HEK293 (cell line): ENCODE measurements at regions not wholly inside any gene's neighbourhood (a gene's known extent, or its start where the extent isn't known, plus 50 kb on each side); places are given as distances from the start of the nearest gene placed in this dataset.

Experiments
- CTCF ChIA-PET: fragments of 350-600 bp; formaldehyde crosslinking; extraction: SDS; loops from one replicate; lab custom pipeline; 2021; ENCODE audit warnings: antibody characterized with exemption; lab: Yijun Ruan, JAX
- POLR2A ChIA-PET: fragments of 300-600 bp; formaldehyde crosslinking; extraction: SDS; loops from one replicate; lab custom pipeline; 2020; ENCODE audit warnings: antibody characterized with exemption, inconsistent platforms; lab: Yijun Ruan, JAX
- H3K27ac ChIP-seq: fragments of 200-500 bp; sonication (Bioruptor generic); 2 replicates; pipeline ENCODE4 v1.5.1; 2014; ENCODE audit warnings: low read depth, low read length, control low read depth, inconsistent platforms; ENCODE audit errors: extremely low read depth
- H3K36me3 ChIP-seq, 2 experiments: fragments of 200-500 bp in 1 of 2; sonication (Bioruptor generic) in 1 of 2; 1 replicate in 1 of 2; 2 replicates in 1 of 2; pipeline ENCODE4 v1.5.1; 2014 to 2017; ENCODE audit warnings: inconsistent platforms in 2 of 2, low read length in 2 of 2; ENCODE audit not compliant: control insufficient read depth in 2 of 2, insufficient read depth in 1 of 2
- H3K4me1 ChIP-seq: fragments of 200-500 bp; sonication (Bioruptor generic); 2 replicates; pipeline ENCODE4 v1.5.1; 2014; ENCODE audit warnings: mild to moderate bottlenecking, low read length, inconsistent platforms; ENCODE audit not compliant: control insufficient read depth, insufficient read depth
- H3K4me3 ChIP-seq: 2 replicates; pipeline ENCODE4 v1.5.1; 2011; ENCODE audit warnings: low read depth, mild to moderate bottlenecking, control low read depth, low read length, moderate library complexity
- H3K9me3 ChIP-seq: fragments of 200-500 bp; sonication (Bioruptor generic); 2 replicates; pipeline ENCODE4 v1.5.1; 2014; ENCODE audit warnings: low read depth, low read length, inconsistent platforms; ENCODE audit not compliant: control insufficient read depth, insufficient read depth
- BCL11B ChIP-seq: fragments of 450-650 bp; formaldehyde crosslinking; IDR thresholded peaks from 2 replicates; pipeline ENCODE4 v1.5.1; 2016; ENCODE audit warnings: low read depth, missing biosample characterization, missing genetic modification characterization
- EGR2 ChIP-seq: fragments of 450-650 bp; formaldehyde crosslinking; IDR thresholded peaks from 2 replicates; pipeline ENCODE4 v1.5.1; 2016; ENCODE audit warnings: low read depth, missing biosample characterization, missing genetic modification characterization
- FEZF1 ChIP-seq: fragments of 450-650 bp; formaldehyde crosslinking; IDR thresholded peaks from 2 replicates; pipeline ENCODE4 v1.5.1; 2016; ENCODE audit warnings: missing biosample characterization, missing genetic modification characterization
- SALL2 ChIP-seq: fragments of 450-650 bp; formaldehyde crosslinking; IDR thresholded peaks from 2 replicates; pipeline ENCODE4 v1.5.0; 2017; ENCODE audit warnings: missing biosample characterization, mild to moderate bottlenecking, missing genetic modification characterization, borderline replicate concordance
- ZFP37 ChIP-seq: fragments of 450-650 bp; formaldehyde crosslinking; IDR thresholded peaks from 2 replicates; pipeline ENCODE4 v1.5.1; 2016; ENCODE audit warnings: missing biosample characterization, missing genetic modification characterization
- ZNF221 ChIP-seq: fragments of 450-650 bp; formaldehyde crosslinking; IDR thresholded peaks from 2 replicates; pipeline ENCODE4 v1.5.1; 2017; ENCODE audit warnings: missing biosample characterization, missing genetic modification characterization, borderline replicate concordance
- ZNF274 ChIP-seq, 2 experiments: fragments of 200-500 bp in 1 of 2; fragments of 450-650 bp in 1 of 2; sonication (Bioruptor generic) in 1 of 2; formaldehyde crosslinking in 1 of 2; IDR thresholded peaks; 2 replicates each; pipeline versions ENCODE4 v1.5.1 to v1.6.1; 2014 to 2016; ENCODE audit warnings: borderline replicate concordance in 1 of 2, inconsistent platforms in 1 of 2, low read length in 1 of 2, missing biosample characterization in 1 of 2, missing genetic modification characterization in 1 of 2
- ZNF398 ChIP-seq: fragments of 450-650 bp; formaldehyde crosslinking; IDR thresholded peaks from 2 replicates; pipeline ENCODE4 v1.5.1; 2017; ENCODE audit warnings: missing biosample characterization, missing genetic modification characterization
- ZNF423 ChIP-seq: fragments of 450-650 bp; formaldehyde crosslinking; IDR thresholded peaks from 2 replicates; pipeline ENCODE4 v1.5.1; 2016; ENCODE audit warnings: missing biosample characterization, missing genetic modification characterization
- ZNF426 ChIP-seq: fragments of 450-650 bp; formaldehyde crosslinking; IDR thresholded peaks from 2 replicates; pipeline ENCODE4 v1.5.1; 2017; ENCODE audit warnings: missing biosample characterization, missing genetic modification characterization, mild to moderate bottlenecking, inconsistent platforms, moderate library complexity
- ZNF488 ChIP-seq: fragments of 450-650 bp; formaldehyde crosslinking; IDR thresholded peaks from 2 replicates; pipeline ENCODE4 v1.5.1; 2016; ENCODE audit warnings: missing biosample characterization, missing genetic modification characterization
- ZNF529 ChIP-seq: fragments of 450-650 bp; formaldehyde crosslinking; IDR thresholded peaks from 2 replicates; pipeline ENCODE4 v1.5.1; 2017; ENCODE audit warnings: missing genetic modification characterization, missing biosample characterization; ENCODE audit not compliant: insufficient replicate concordance
- ZNF548 ChIP-seq: fragments of 450-650 bp; formaldehyde crosslinking; IDR thresholded peaks from 2 replicates; pipeline ENCODE4 v1.5.1; 2016; ENCODE audit warnings: missing biosample characterization, missing genetic modification characterization
- ZNF549 ChIP-seq: fragments of 450-650 bp; IDR thresholded peaks from 2 replicates; pipeline ENCODE4 v1.5.1; 2018; ENCODE audit warnings: missing biosample characterization, missing genetic modification characterization, mild to moderate bottlenecking, inconsistent platforms, moderate library complexity
- ZNF571 ChIP-seq: fragments of 450-650 bp; formaldehyde crosslinking; IDR thresholded peaks from 2 replicates; pipeline ENCODE4 v1.5.0; 2017; ENCODE audit warnings: missing biosample characterization, missing genetic modification characterization
- ZNF596 ChIP-seq: fragments of 450-650 bp; IDR thresholded peaks from 2 replicates; pipeline ENCODE4 v1.5.0; 2018; ENCODE audit warnings: missing biosample characterization, mild to moderate bottlenecking, missing genetic modification characterization, moderate library complexity
- ZNF677 ChIP-seq: fragments of 450-650 bp; IDR thresholded peaks from 2 replicates; pipeline ENCODE4 v1.5.0; 2018; ENCODE audit warnings: missing biosample characterization, mild to moderate bottlenecking, missing genetic modification characterization, moderate library complexity
- ZNF701 ChIP-seq: fragments of 450-650 bp; formaldehyde crosslinking; IDR thresholded peaks from 2 replicates; pipeline ENCODE4 v1.5.1; 2016; ENCODE audit warnings: missing biosample characterization, missing genetic modification characterization
- ZNF843 ChIP-seq: fragments of 450-650 bp; formaldehyde crosslinking; IDR thresholded peaks from 2 replicates; pipeline ENCODE4 v1.5.1; 2016; ENCODE audit warnings: missing biosample characterization, missing genetic modification characterization
- TF ChIP-seq, protein P1 (sequence below): fragments of 450-650 bp; formaldehyde crosslinking; conservative IDR thresholded peaks from 2 replicates; pipeline ENCODE4 v1.5.1; 2016; ENCODE audit warnings: low read depth, missing biosample characterization, missing genetic modification characterization
- TF ChIP-seq, protein P2 (sequence below): fragments of 450-650 bp; formaldehyde crosslinking; IDR thresholded peaks from 2 replicates; pipeline ENCODE4 v1.5.1; 2016; ENCODE audit warnings: missing biosample characterization, missing genetic modification characterization, borderline replicate concordance
- TF ChIP-seq, protein P3 (sequence below): fragments of 450-650 bp; formaldehyde crosslinking; IDR thresholded peaks from 2 replicates; pipeline ENCODE4; 2016; ENCODE audit warnings: missing biosample characterization, missing genetic modification characterization

- Histone ChIP-seq H3K9me3 (no peaks in the 10 kb centered on the region), H3K36me3 (no peaks in the 10 kb centered on the region), H3K4me3 (no peak overlapping the region), H3K27ac (no peak overlapping the region), H3K4me1 (no peaks in the 10 kb centered on the region)
- TF ChIP-seq ZNF548 (tag by site-specific recombination) (no peak), ZNF423 (tag by site-specific recombination) (no peak)
- POLR2A ChIA-PET: no interaction called here
- CTCF ChIA-PET: no interaction called here
Observed at GRCh38 chr2:48829036-48829435, 73.5 kb upstream of the LHCGR start.

DNA sequence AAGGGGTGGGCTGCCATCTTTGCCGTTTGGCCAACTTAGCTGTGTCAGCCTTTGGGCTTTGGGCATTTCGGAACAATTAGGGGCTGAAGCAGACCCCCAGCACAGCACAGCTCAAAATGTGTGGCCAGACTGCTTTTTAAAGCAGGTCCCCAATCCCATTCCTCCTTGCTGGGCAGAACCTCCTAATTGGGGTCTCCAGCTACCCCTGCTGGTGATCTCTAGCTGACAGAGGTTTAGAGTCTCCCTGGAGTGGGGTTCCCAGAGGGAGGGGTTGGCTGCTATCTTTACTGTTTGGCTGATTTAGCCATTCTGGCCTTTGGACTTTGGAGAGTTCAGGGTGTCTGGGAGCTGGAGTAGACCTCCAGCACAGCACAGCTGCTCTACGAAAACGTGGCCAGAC is 71.5 kb upstream of the LHCGR start:
- POLR2A ChIA-PET: no interaction called here
- Histone ChIP-seq H3K4me3 (no peak overlapping the region), H3K27ac (no peak overlapping the region), H3K9me3 (no peaks in the 10 kb centered on the region), H3K4me1 (no peaks in the 10 kb centered on the region), H3K36me3 (no peaks in the 10 kb centered on the region)
- TF ChIP-seq ZNF398 (tag by site-specific recombination): no peak
- TF ChIP-seq, protein P1, sequence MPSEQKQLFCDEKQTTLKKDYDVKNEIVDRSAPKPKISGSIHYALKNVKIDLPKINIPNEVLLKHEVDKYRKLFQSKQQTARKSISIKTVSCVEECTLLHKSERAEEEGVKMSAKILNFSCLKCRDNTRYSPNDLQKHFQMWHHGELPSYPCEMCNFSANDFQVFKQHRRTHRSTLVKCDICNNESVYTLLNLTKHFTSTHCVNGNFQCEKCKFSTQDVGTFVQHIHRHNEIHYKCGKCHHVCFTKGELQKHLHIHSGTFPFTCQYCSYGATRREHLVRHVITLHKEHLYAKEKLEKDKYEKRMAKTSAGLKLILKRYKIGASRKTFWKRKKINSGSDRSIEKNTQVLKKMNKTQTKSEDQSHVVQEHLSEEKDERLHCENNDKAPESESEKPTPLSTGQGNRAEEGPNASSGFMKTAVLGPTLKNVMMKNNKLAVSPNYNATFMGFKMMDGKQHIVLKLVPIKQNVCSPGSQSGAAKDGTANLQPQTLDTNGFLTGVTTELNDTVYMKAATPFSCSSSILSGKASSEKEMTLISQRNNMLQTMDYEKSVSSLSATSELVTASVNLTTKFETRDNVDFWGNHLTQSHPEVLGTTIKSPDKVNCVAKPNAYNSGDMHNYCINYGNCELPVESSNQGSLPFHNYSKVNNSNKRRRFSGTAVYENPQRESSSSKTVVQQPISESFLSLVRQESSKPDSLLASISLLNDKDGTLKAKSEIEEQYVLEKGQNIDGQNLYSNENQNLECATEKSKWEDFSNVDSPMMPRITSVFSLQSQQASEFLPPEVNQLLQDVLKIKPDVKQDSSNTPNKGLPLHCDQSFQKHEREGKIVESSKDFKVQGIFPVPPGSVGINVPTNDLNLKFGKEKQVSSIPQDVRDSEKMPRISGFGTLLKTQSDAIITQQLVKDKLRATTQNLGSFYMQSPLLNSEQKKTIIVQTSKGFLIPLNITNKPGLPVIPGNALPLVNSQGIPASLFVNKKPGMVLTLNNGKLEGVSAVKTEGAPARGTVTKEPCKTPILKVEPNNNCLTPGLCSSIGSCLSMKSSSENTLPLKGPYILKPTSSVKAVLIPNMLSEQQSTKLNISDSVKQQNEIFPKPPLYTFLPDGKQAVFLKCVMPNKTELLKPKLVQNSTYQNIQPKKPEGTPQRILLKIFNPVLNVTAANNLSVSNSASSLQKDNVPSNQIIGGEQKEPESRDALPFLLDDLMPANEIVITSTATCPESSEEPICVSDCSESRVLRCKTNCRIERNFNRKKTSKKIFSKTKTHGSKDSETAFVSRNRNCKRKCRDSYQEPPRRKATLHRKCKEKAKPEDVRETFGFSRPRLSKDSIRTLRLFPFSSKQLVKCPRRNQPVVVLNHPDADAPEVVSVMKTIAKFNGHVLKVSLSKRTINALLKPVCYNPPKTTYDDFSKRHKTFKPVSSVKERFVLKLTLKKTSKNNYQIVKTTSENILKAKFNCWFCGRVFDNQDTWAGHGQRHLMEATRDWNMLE: no peak
- TF ChIP-seq ZNF426 (tag by site-specific recombination): no peak
- TF ChIP-seq ZNF529 (tag by site-specific recombination): no peak
- TF ChIP-seq ZNF274 (IDR thresholded peaks at IDR 0.05; ENCODE audit: low read length): no peak
- no peak for TF ChIP-seq ZNF274 (tag by site-specific recombination; IDR thresholded peaks at IDR 0.05; ENCODE audit: borderline replicate concordance)
- TF ChIP-seq ZNF596 (tag by site-specific recombination): no peak
- TF ChIP-seq, protein P2, sequence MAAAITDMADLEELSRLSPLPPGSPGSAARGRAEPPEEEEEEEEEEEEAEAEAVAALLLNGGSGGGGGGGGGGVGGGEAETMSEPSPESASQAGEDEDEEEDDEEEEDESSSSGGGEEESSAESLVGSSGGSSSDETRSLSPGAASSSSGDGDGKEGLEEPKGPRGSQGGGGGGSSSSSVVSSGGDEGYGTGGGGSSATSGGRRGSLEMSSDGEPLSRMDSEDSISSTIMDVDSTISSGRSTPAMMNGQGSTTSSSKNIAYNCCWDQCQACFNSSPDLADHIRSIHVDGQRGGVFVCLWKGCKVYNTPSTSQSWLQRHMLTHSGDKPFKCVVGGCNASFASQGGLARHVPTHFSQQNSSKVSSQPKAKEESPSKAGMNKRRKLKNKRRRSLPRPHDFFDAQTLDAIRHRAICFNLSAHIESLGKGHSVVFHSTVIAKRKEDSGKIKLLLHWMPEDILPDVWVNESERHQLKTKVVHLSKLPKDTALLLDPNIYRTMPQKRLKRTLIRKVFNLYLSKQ (tag by site-specific recombination): no peak
- CTCF ChIA-PET: no interaction called here

- no peak overlapping the region for H3K4me3 ChIP-seq
- H3K36me3 ChIP-seq: no peaks in the 10 kb centered on the region
- H3K27ac ChIP-seq: no peak overlapping the region
- ChIA-PET POLR2A (no interaction called here), CTCF (interaction anchor here (0.6 kb wide), 1 partner anchor 29 kb away, joined by 4 read pairs; no protein-coding TSS in a partner anchor)
- H3K4me1 ChIP-seq: no peaks in the 10 kb centered on the region
- H3K9me3 ChIP-seq: no peaks in the 10 kb centered on the region
- TF ChIP-seq ZNF701 (tag by site-specific recombination): no peak
- no peak for TF ChIP-seq ZNF843 (tag by site-specific recombination)
- TF ChIP-seq ZNF549 (tag by site-specific recombination): no peak
- no peak for TF ChIP-seq SALL2 (tag by site-specific recombination)
- TF ChIP-seq, protein P3, sequence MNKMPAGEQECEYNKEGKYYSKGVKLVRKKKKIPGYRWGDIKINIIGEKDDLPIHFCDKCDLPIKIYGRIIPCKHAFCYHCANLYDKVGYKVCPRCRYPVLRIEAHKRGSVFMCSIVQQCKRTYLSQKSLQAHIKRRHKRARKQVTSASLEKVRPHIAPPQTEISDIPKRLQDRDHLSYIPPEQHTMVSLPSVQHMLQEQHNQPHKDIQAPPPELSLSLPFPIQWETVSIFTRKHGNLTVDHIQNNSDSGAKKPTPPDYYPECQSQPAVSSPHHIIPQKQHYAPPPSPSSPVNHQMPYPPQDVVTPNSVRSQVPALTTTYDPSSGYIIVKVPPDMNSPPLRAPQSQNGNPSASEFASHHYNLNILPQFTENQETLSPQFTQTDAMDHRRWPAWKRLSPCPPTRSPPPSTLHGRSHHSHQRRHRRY (tag by site-specific recombination): no peak
- no peak for TF ChIP-seq FEZF1 (tag by site-specific recombination)
- TF ChIP-seq EGR2 (tag by site-specific recombination): no peak
- no peak for TF ChIP-seq ZFP37 (tag by site-specific recombination)
- no peak for TF ChIP-seq ZNF488 (tag by site-specific recombination)
- TF ChIP-seq ZNF221: no peak
- TF ChIP-seq ZNF677 (tag by site-specific recombination): no peak
- no peak for TF ChIP-seq ZNF571 (tag by site-specific recombination)
- TF ChIP-seq BCL11B (tag by site-specific recombination): no peak
Observed at GRCh38 chr2:48824116-48824515, 68.6 kb upstream of the LHCGR start.
